NCI-H226 (cell line): ENCODE measurements at regions not wholly inside any gene's neighbourhood (a gene's known extent, or its start where the extent isn't known, plus 50 kb on each side); places are given as distances from the start of the nearest gene placed in this dataset.
"Not testable (repeated sequence)": the region's sequence is repeated elsewhere in the genome, so short reads cannot be mapped to it uniquely, and the experiment has no call there.

Experiments
- DNase-seq: peaks from one replicate; pipeline ENCODE4 v3.0.0-alpha.2; 2015

DNA sequence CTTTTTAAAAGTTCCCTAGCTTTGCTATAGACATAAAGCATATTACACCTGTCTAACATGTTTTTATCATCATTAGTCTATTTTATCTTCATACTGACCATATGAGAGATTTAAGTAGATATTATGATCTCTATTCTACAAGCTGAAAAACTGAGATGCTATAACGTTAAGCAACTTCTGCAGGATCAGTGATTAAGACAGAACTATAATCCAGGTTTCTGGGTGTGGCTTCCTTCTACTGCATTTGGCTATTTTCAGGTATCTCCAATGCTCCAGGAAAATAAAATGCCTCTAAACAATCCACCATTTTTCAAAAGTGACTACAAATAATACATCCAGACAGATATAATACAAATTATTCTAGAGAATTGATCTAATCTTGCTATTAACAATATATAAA is 53.4 kb downstream of the RGS2 start:
- DNase-seq: no peak

DNA sequence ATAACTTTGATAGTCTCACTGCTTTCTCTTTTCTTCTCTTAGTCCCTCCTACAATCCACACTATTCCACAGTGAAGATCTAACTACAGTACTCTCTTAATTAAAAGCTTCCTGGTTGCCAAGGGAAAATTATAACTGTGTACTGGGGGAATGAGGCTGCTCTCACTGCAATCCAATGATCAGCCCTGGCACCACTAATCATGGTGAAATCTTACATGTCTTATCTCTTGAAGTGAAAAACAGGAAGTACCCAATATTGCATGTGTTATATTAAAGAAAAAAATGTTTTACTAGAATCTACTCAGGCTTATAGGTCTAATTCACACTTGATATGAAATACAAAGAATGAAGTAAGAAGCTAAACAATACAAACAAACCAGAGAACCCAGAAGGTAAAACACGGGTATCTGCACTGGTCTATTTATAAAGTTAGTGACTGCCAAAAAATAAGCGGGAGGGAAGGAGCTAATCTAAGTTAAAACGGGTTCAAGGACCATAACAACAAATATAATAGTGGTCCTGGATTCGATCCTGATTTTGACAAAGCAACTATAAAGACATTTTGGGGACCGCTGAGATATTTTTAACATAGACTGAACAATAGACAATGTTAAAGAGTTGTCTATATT is 57.5 kb downstream of the RGS2 start:
- no peak for DNase-seq

DNA sequence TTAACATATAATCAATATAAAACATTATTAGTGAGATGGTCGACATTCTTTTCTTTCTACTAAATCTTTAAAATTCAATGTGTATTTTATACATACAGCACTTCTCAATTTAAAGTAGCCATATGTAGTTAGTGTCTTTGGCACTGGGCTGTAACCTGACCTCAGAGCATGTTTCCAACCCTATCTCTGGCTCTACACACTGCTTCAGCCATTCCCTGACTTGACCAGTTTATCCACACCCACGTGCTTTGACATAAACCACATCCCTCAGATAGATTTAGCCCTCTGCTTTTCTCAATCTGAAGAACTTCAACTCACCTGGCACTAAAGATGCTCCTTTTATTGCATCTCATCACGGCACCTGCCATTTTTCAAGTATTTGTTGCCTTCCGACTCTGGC is 58.3 kb downstream of the RGS2 start:
- DNase-seq: no peak

- DNase-seq: no peak
These were observed 60.6 kb downstream of the RGS2 start for GRCh38 chr1:192869308-192869940.

DNA sequence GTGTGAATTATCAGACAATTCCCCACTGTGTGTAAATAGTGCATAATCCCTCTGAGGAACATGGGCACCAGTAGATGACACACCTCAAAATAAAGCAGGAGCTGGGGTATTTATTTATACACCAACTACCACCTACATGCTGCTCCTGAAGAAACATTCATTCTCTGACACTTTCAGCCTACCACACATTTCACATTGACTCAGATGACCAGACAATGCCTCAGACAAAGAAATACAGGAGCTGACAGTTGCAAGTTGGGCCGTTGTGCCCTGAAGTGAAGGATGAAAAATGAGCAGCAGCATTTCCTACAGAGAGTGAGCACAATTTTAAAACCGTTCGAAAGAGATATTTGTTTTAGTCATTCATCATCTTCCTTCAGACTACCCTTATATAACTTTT is 63.2 kb downstream of the RGS2 start:
- no peak for DNase-seq

DNA sequence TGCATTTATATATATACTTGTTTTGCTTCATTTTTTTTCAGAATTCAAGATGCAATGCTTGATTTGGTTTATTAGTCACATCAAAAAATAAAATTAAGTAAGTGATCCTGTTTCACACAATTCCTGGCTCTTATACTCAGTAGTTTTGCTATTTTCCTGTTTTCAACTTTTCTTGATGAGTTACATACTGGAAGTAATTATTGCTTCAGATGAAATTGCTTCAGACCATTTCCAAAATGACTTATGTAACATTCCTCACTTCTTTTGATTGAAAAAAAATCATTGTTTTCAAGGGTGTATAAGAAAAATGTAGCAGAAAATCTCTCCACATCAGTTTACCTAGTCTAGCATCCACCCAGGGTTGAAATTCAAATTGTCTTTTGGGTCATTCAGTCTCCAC is 65.0 kb downstream of the RGS2 start:
- DNase-seq: no peak

DNA sequence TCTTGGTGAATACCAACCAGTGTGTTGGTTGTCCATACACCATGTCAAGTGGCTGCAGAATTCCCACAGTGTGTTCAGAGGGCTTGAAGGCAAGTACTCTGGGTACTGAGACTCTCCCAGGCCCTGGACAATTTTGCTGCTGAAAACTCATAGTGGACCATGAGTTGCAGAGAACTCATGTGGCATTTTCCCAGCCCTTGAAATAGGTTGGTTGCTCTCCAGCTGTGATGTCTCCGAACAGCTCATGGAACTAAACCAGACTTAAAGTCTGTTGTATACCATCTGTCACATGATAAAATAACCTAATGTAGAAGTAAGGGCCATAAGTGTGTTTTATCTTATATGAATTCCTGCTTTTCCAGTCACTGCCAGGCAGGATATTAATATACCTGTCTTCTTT is 67.8 kb downstream of the RGS2 start:
- DNase-seq: no peak

GRCh38 chr1:192877283-192877886 is 68.5 kb downstream of the RGS2 start:
- DNase-seq: no peak

- no peak for DNase-seq
These were observed 69.4 kb downstream of the RGS2 start for GRCh38 chr1:192878249-192878648.

GRCh38 chr1:192879406-192879805 is 70.6 kb downstream of the RGS2 start:
- no peak for DNase-seq

DNA sequence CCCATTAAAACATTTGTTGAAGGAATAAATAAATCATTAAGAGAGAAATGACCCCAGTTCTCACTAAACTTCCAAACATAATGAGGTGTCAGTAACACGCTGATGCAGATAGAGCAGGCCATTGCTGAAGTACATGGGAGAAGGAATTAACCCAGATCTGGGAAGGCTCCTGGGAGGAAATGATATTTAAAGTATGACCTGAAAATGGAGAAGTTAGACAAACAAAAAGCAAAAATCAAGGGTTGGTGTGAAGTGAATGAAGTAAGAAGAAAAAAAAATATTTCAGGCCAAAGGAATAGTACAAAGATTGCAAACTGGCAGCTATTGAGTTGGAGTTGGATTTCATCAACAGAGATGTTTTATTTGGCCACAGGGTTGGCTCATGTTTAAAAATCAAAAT is 71.4 kb downstream of the RGS2 start:
- DNase-seq: no peak

DNA sequence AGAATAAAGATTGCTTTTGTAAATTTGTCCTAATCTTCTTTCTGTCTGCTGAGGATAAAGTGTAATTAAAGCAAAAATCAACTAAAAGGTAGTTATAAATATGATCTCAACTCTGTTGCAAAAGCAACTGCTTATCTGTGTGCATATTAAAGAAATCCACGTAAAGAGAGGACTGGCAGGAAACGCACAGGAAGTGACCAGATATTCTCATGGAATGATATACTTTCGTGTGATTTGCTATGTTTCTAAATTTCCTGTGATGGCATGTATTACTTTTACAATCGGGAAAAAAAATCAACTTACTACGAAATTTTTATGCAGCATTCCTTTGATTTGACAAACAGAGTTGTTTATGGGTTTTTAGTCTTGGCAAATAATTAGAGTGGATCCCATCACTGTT is 75.4 kb downstream of the RGS2 start:
- no peak for DNase-seq

GRCh38 chr1:192885387-192885786 is 76.5 kb downstream of the RGS2 start:
- not testable (repeated sequence) for DNase-seq

- DNase-seq: no peak
These were observed 78.6 kb downstream of the RGS2 start for GRCh38 chr1:192887426-192887825.

- no peak for DNase-seq
These were observed 79.7 kb downstream of the RGS2 start for GRCh38 chr1:192888574-192888973.

- DNase-seq: peak; percentile 51
These were observed 80.2 kb downstream of the RGS2 start for GRCh38 chr1:192889082-192889481.

- no peak for DNase-seq
These were observed 81.3 kb downstream of the RGS2 start for GRCh38 chr1:192890134-192890533.

DNA sequence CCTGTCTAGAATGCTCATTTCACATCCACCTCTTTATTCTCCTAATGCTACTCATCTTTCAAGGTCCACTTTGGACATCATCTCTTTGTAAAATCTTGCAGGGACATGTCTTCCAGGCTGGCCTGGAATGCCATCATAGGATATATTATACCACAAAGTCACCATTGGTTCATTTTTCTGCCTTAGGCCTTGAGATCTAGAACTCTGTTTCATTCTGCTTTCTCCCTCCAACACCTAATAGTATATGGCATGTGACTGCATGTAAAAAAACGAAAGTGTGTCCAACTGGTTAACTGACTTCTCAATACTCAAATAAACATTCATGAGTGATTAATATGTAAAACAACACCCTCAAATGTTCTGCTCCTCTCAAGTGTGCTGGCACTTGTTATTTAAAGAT is 84.1 kb downstream of the RGS2 start:
- no peak for DNase-seq

DNA sequence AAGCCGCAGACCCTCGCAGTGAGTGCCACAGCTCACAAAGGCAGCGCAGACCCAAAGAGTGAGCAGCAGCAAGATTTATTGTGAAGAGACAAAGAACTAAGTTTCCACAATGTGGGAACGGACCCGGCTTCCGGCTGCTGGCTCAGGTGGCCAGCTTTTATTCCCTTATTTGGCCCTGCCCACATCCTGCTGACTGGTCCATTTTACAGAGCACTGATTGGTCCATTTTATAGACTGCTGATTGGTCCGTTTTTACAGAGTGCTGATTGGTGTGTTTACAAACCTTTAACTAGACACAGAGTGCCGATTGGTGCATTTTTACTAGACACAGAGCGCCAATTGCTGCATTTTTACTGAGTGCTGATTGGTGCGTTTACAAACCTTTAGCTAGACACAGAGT is 86.6 kb downstream of the RGS2 start:
- not testable (repeated sequence) for DNase-seq

DNA sequence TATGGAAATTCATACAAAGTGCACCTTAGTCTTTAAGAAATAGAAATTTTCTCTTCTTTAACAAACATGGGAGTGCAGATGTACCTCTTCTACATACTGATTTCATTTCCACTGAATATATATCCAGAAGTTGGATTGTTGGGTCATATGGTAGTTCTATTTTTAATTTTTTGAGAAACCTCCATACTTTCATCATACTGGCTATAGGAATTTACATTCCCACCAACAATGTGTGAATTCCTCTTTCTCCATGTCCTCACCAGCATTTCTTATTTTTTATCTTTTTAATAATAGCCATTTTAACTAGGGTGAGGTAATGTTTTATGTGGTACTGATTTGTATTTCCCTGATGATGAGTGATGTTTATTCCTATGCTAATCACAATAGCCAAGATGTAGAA is 87.5 kb downstream of the RGS2 start:
- DNase-seq: no peak

DNA sequence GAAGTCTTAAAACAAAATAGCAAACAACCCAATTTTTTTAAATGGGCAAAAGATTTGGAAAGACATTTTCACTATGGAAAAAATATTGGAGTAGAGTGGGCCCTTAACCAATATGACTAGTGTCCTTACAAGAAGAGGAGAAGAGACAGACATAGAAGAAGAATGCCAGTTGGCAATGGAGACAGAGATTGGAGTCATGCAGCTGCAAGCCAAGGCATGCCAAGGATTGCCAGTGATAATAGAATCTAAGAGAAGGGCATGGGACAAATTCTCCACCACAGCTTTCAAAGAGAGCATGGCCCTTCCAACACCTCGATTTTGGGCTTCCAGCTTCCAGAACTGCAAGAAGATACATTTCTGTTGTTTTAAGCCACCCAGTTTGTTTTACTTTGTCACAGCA is 92.7 kb downstream of the RGS2 start:
- DNase-seq: no peak

DNA sequence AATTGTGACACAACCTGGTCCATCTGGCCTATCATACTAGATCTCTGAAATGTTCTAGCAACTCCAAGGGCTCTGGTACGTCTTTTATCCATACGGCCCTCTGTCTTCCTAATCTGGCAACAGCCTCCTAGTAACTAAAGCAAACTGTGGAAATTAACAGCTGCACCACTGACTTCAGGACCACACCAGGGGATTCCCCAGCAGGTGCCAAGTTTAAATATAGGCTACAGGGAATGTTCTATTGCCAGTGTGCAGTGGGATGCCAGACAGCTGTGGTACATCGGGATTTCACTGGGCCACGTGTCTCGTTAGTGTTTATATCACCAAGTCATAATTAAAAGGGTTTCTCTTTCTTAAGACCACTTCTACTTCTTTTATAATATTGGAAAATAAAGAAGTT is 94.3 kb downstream of the RGS2 start:
- DNase-seq: no peak

- DNase-seq: peak; percentile 86
These were observed 95.6 kb downstream of the RGS2 start for GRCh38 chr1:192904438-192904895.

DNA sequence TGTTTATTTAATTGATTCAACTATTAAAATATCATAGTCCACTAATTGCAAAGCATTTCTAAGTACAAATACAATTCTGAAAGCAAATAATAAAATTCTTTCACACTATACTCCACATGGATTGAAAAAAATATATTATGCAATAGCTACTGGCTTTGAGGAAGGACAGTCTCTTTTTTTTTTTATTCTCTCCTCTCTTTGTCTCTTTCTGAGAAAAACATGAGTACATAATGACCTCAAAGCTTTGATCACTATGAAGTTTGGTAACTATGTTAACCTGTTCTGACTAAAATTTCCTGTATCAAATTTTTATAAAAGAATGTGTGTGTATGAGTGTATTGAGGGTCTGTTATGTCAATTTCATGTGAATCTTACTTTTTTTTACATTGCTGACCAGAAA is 96.2 kb downstream of the RGS2 start:
- DNase-seq: no peak

DNA sequence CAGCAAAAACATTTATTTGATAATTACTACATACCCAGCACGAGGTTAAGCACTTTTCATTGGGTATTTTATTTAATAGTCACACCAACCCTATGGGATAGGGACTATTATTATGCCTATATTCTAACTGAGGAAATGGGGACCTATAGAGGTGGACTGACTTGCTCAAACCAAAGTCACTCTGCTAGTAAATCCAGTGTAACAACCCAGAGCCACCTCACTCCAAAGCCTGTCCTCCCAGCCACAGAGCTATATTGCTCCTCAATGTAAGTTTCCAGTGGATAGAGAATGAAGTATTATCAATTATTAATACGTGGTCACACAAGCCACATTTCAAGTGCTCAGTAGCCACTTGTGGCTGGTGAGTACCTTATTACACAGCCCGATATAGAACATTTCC is 97.5 kb downstream of the RGS2 start:
- no peak for DNase-seq
